Mucosa of stomach (tissue), 1 donor: ENCODE measurements at regions not wholly inside any gene's neighbourhood (a gene's known extent, or its start where the extent isn't known, plus 50 kb on each side); places are given as distances from the start of the nearest gene placed in this dataset.
"Not testable (repeated sequence)": the region's sequence is repeated elsewhere in the genome, so short reads cannot be mapped to it uniquely, and the experiment has no call there.

Experiments used
- H3K27me3 ChIP-seq: one replicate; pipeline ENCODE4 v1.7.0; 2013; ENCODE audit warnings: mild to moderate bottlenecking, low read length; ENCODE audit not compliant: control insufficient read depth, insufficient read depth
- H3K36me3 ChIP-seq: one replicate; pipeline ENCODE4 v1.7.0; 2013; ENCODE audit warnings: low read length; ENCODE audit not compliant: control insufficient read depth, insufficient read depth
- H3K4me1 ChIP-seq: one replicate; pipeline ENCODE4 v1.7.0; 2013; ENCODE audit warnings: mild to moderate bottlenecking, low read length; ENCODE audit not compliant: control insufficient read depth, insufficient read depth
- H3K4me3 ChIP-seq: one replicate; pipeline ENCODE4 v1.7.0; 2013; ENCODE audit warnings: low read length
- H3K9ac ChIP-seq: one replicate; pipeline ENCODE4 v1.7.0; 2013; ENCODE audit warnings: mild to moderate bottlenecking, low read length, moderate library complexity
- H3K9me3 ChIP-seq: one replicate; pipeline ENCODE4 v1.7.0; 2013; ENCODE audit warnings: mild to moderate bottlenecking, low read length, moderate library complexity; ENCODE audit not compliant: control insufficient read depth
- donor health status: Pancreatic carcinoma.

GRCh38 chr4:1570291-1571164 is 113.6 kb downstream of the FAM53A start:
- no peak overlapping the region for H3K4me3 ChIP-seq
- peaks cover 27% of the 10 kb centered on the region for H3K4me1 ChIP-seq
- no peak overlapping the region for H3K9ac ChIP-seq
- no peaks in the 10 kb centered on the region for H3K9me3 ChIP-seq
- H3K36me3 ChIP-seq = no peaks in the 10 kb centered on the region
- H3K27me3 ChIP-seq = peaks cover 23% of the 10 kb centered on the region

GRCh38 chr4:1569461-1570151 is 114.5 kb downstream of the FAM53A start:
- no peak overlapping the region for H3K9ac ChIP-seq
- peaks cover 32% of the 10 kb centered on the region for H3K27me3 ChIP-seq
- H3K36me3 ChIP-seq = no peaks in the 10 kb centered on the region
- no peaks in the 10 kb centered on the region for H3K9me3 ChIP-seq
- H3K4me1 ChIP-seq = peaks cover 27% of the 10 kb centered on the region
- no peak overlapping the region for H3K4me3 ChIP-seq

- peaks cover 27% of the 10 kb centered on the region for H3K4me1 ChIP-seq
These were observed 115.2 kb downstream of the FAM53A start for GRCh38 chr4:1568855-1569460.

GRCh38 chr4:1567808-1568581 is 116.1 kb downstream of the FAM53A start:
- Histone ChIP-seq H3K27me3 (peaks cover 40% of the 10 kb centered on the region), H3K9me3 (no peaks in the 10 kb centered on the region), H3K9ac (no peak overlapping the region), H3K36me3 (no peaks in the 10 kb centered on the region), H3K4me3 (no peak overlapping the region), H3K4me1 (peaks cover 27% of the 10 kb centered on the region)

More at GRCh38 chr4:1568855-1569460, 115.2 kb downstream of the FAM53A start:
- no peak overlapping the region for H3K4me3 ChIP-seq
- H3K36me3 ChIP-seq = no peaks in the 10 kb centered on the region
- no peak overlapping the region for H3K9ac ChIP-seq
- H3K27me3 ChIP-seq = peaks cover 33% of the 10 kb centered on the region
- H3K9me3 ChIP-seq = no peaks in the 10 kb centered on the region

GRCh38 chr4:1567519-1567807 is 116.7 kb downstream of the FAM53A start:
- no peak overlapping the region for H3K9ac ChIP-seq
- H3K4me1 ChIP-seq = peaks cover 27% of the 10 kb centered on the region
- H3K36me3 ChIP-seq = no peaks in the 10 kb centered on the region
- H3K27me3 ChIP-seq = peaks cover 42% of the 10 kb centered on the region
- no peaks in the 10 kb centered on the region for H3K9me3 ChIP-seq
- no peak overlapping the region for H3K4me3 ChIP-seq

GRCh38 chr4:1566838-1567518 is 117.1 kb downstream of the FAM53A start:
- H3K9me3 ChIP-seq = no peaks in the 10 kb centered on the region
- H3K4me3 ChIP-seq = no peak overlapping the region
- peaks cover 23% of the 10 kb centered on the region for H3K4me1 ChIP-seq
- no peaks in the 10 kb centered on the region for H3K36me3 ChIP-seq
- H3K27me3 ChIP-seq = peaks cover 42% of the 10 kb centered on the region
- no peak overlapping the region for H3K9ac ChIP-seq

- Histone ChIP-seq H3K4me1 (peaks cover 17% of the 10 kb centered on the region), H3K27me3 (peaks cover 42% of the 10 kb centered on the region)
- not testable (repeated sequence) for H3K36me3 ChIP-seq, H3K4me3 ChIP-seq, H3K9me3 ChIP-seq, H3K9ac ChIP-seq
These were observed 117.7 kb downstream of the FAM53A start for GRCh38 chr4:1566301-1566837.

GRCh38 chr4:1565598-1566295 is 118.4 kb downstream of the FAM53A start:
- H3K36me3 ChIP-seq = no peaks in the 10 kb centered on the region
- H3K4me3 ChIP-seq = no peak overlapping the region
- H3K27me3 ChIP-seq = peaks cover 42% of the 10 kb centered on the region
- no peaks in the 10 kb centered on the region for H3K9me3 ChIP-seq
- peaks cover 15% of the 10 kb centered on the region for H3K4me1 ChIP-seq
- H3K9ac ChIP-seq = no peak overlapping the region

- H3K9me3 ChIP-seq = no peaks in the 10 kb centered on the region
- H3K27me3 ChIP-seq = peaks cover 42% of the 10 kb centered on the region
- peaks cover 15% of the 10 kb centered on the region for H3K4me1 ChIP-seq
- no peak overlapping the region for H3K9ac ChIP-seq
- no peaks in the 10 kb centered on the region for H3K36me3 ChIP-seq
- no peak overlapping the region for H3K4me3 ChIP-seq
These were observed 119.4 kb downstream of the FAM53A start for GRCh38 chr4:1564535-1565375.

- H3K4me1 ChIP-seq = peaks cover 15% of the 10 kb centered on the region
- no peaks in the 10 kb centered on the region for H3K36me3 ChIP-seq
- H3K4me3 ChIP-seq = no peak overlapping the region
- no peak overlapping the region for H3K9ac ChIP-seq
- H3K9me3 ChIP-seq = no peaks in the 10 kb centered on the region
- H3K27me3 ChIP-seq = peaks cover 43% of the 10 kb centered on the region
These were observed 120.2 kb downstream of the FAM53A start for GRCh38 chr4:1563768-1564485.
